Heart left ventricle (tissue), 13 donors: ENCODE measurements at regions not wholly inside any gene's neighbourhood (a gene's known extent, or its start where the extent isn't known, plus 50 kb on each side); places are given as distances from the start of the nearest gene placed in this dataset.

ENCODE experiments used
- CTCF ChIP-seq, 12 donors: fragments of 200-600 bp; sonication (generic) in 4 of 12; IDR thresholded peaks; one replicate each; pipeline versions ENCODE4 v1.5.0 to v1.8.0; 2018 to 2022; ENCODE audit warnings: antibody characterized with exemption in 12 of 12, mild to moderate bottlenecking in 5 of 12
- POLR2A ChIP-seq, 2 donors: fragments of 450-650 bp; IDR thresholded peaks; one replicate each; pipeline ENCODE4 v1.6.1; 2017; ENCODE audit warnings: antibody characterized with exemption in 2 of 2, mild to moderate bottlenecking in 2 of 2, moderate library complexity in 2 of 2
- donor health status: ischemic (EF 13 %, LVEDD 7.1; RV severe dilation, severe dysfunction).
- donor health status: DM: no; HTN: yes; CAD: no.
- donor health status: DM: no; HTN: no; CAD: no.
- donor health status: ischemic (EF 25% LVEDD 6.9; RV normal size, moderate dysfunction).
- donor health status: ischemic (EF 25% LVEDD 5.7; RV mildly dilated, moderate dysfunction).
- donor health status: ischemic (EF 35%, LVEDD 5.7; RV mildly dilated, moderate dysfunction).
- donor health status: nonischemic (EF 11% LVEDD 7.7; RV severe dilation, severe dysfunction).
- donor health status: DM: yes; HTN: yes; CAD: no.
- donor health status: PGD.
- donor health status: ischemic (EF 29% LVEDD 5.4; RV normal size, mild dysfunction).
- donor health status: nonischemic (EF 23%, LVEDD 6.1; RV moderate dilation, normal function).

- TF ChIP-seq CTCF (IDR thresholded peaks at IDR 0.05), result no peak
- TF ChIP-seq POLR2A (IDR thresholded peaks at IDR 0.05), result no peak
Observed at GRCh38 chr13:80486402-80486801, 145.5 kb upstream of the SPRY2 start.
